NCI-H510A (cell line): ENCODE measurements at regions not wholly inside any gene's neighbourhood (a gene's known extent, or its start where the extent isn't known, plus 50 kb on each side); places are given as distances from the start of the nearest gene placed in this dataset.

ENCODE experiments used
- DNase-seq: peaks from one replicate; lab custom pipeline; 2025; lab: John Stamatoyannopoulos, UW

- no peak for DNase-seq
Measured at GRCh38 chr5:145198525-145199260, 636.4 kb downstream of the PRELID2 start.

- DNase-seq, result no peak
Measured at GRCh38 chr5:145189746-145190145, 645.4 kb downstream of the PRELID2 start.

- DNase-seq, result no peak
Measured at GRCh38 chr5:145180371-145180770, 654.8 kb downstream of the PRELID2 start.

GRCh38 chr5:145178641-145179523 is 656.3 kb downstream of the PRELID2 start:
- no peak for DNase-seq

GRCh38 chr5:145176041-145176440 is 659.1 kb downstream of the PRELID2 start:
- no peak for DNase-seq

- no peak for DNase-seq
Measured at GRCh38 chr5:145166110-145166509, 669.0 kb downstream of the PRELID2 start.

GRCh38 chr5:145163876-145164275 is 671.3 kb downstream of the PRELID2 start:
- no peak for DNase-seq

- DNase-seq, result no peak
Measured at GRCh38 chr5:145162626-145163025, 672.5 kb downstream of the PRELID2 start.

- DNase-seq, result no peak
Measured at GRCh38 chr5:145161391-145161790, 673.8 kb downstream of the PRELID2 start.

- no peak for DNase-seq
Measured at GRCh38 chr5:145160679-145161078, 674.5 kb downstream of the PRELID2 start.

GRCh38 chr5:145158730-145159129 is 676.4 kb downstream of the PRELID2 start:
- DNase-seq, result no peak

GRCh38 chr5:145157841-145158240 is 677.3 kb downstream of the PRELID2 start:
- no peak for DNase-seq

- no peak for DNase-seq
Measured at GRCh38 chr5:145141534-145141933, 693.6 kb downstream of the PRELID2 start.

- DNase-seq, result no peak
Measured at GRCh38 chr5:145130996-145131395, 704.1 kb downstream of the PRELID2 start.

GRCh38 chr5:145129797-145130196 is 705.3 kb downstream of the PRELID2 start:
- DNase-seq, result no peak

- no peak for DNase-seq
Measured at GRCh38 chr5:145124806-145125205, 710.3 kb downstream of the PRELID2 start.

GRCh38 chr5:145118611-145119010 is 716.5 kb downstream of the PRELID2 start:
- no peak for DNase-seq

- DNase-seq, result no peak
Measured at GRCh38 chr5:145118127-145118526, 717.0 kb downstream of the PRELID2 start.

GRCh38 chr5:145117285-145117684 is 717.9 kb downstream of the PRELID2 start:
- DNase-seq, result no peak

GRCh38 chr5:145111420-145111819 is 723.7 kb downstream of the PRELID2 start:
- no peak for DNase-seq

- DNase-seq, result no peak
Measured at GRCh38 chr5:145110834-145111233, 724.3 kb downstream of the PRELID2 start.

GRCh38 chr5:145110181-145110580 is 725.0 kb downstream of the PRELID2 start:
- no peak for DNase-seq

GRCh38 chr5:145105384-145105783 is 729.8 kb downstream of the PRELID2 start:
- no peak for DNase-seq
